GM23338 (cell line): ENCODE measurements at regions not wholly inside any gene's neighbourhood (a gene's known extent, or its start where the extent isn't known, plus 50 kb on each side); places are given as distances from the start of the nearest gene placed in this dataset.

ENCODE experiments used
- ATAC-seq: fragments of 200-7000 bp; cut with Tn5 transposase; 3 replicates; pipeline ENCODE4 v1.9.1; 2020
- DNase-seq: peaks from one replicate; pipeline ENCODE4 v3.0.0-alpha.2; 2015; ENCODE audit warnings: low spot score
- H2AFZ ChIP-seq: fragments of 200-600 bp; sonication (generic); 2 replicates; pipeline ENCODE4 v1.8.0; 2016; ENCODE audit warnings: antibody characterized with exemption, mild to moderate bottlenecking, moderate library complexity
- H3F3A ChIP-seq: fragments of 200-600 bp; sonication (generic); replicated peaks from 2 replicates; pipeline ENCODE4 v1.8.0; 2017; ENCODE audit warnings: antibody characterized with exemption, mixed run types, low read depth
- H3K27ac ChIP-seq: fragments of 200-600 bp; sonication (generic); 2 replicates; pipeline ENCODE4 v1.6.1; 2016; ENCODE audit warnings: low read depth
- H3K27me3 ChIP-seq: fragments of 200-600 bp; sonication (generic); 2 replicates; pipeline ENCODE4 v1.8.0; 2016; ENCODE audit warnings: mild to moderate bottlenecking, mixed run types, moderate library complexity; ENCODE audit not compliant: insufficient read depth
- H3K36me3 ChIP-seq: fragments of 200-600 bp; sonication (generic); 2 replicates; pipeline ENCODE4 v1.8.0; 2016; ENCODE audit warnings: mild to moderate bottlenecking; ENCODE audit not compliant: insufficient read depth
- H3K4me1 ChIP-seq: fragments of 200-600 bp; sonication (generic); 2 replicates; pipeline ENCODE4 v1.8.0; 2016; ENCODE audit warnings: mild to moderate bottlenecking, moderate library complexity; ENCODE audit not compliant: insufficient read depth
- H3K4me2 ChIP-seq: fragments of 200-600 bp; sonication (generic); 2 replicates; pipeline ENCODE4 v1.7.1; 2017; ENCODE audit warnings: mixed run types
- H3K4me3 ChIP-seq: fragments of 200-600 bp; sonication (generic); 2 replicates; pipeline ENCODE4 v1.6.1; 2016; ENCODE audit warnings: mixed run types
- H3K79me2 ChIP-seq: fragments of 200-600 bp; sonication (generic); replicated peaks from 2 replicates; pipeline ENCODE4 v1.8.0; 2017; ENCODE audit warnings: mild to moderate bottlenecking; ENCODE audit not compliant: insufficient read depth
- H3K9me2 ChIP-seq: fragments of 200-600 bp; sonication (generic); 2 replicates; pipeline ENCODE4 v1.8.0; 2017; ENCODE audit not compliant: insufficient read depth
- H4K20me1 ChIP-seq: fragments of 200-600 bp; sonication (generic); replicated peaks from 2 replicates; pipeline ENCODE4 v1.8.0; 2017; ENCODE audit warnings: mild to moderate bottlenecking; ENCODE audit not compliant: insufficient read depth
- H3K27ac Mint-ChIP-seq: 2 replicates; pipeline ENCODE4 v1.8.0; 2020; ENCODE audit warnings: inconsistent platforms, mild to moderate bottlenecking, moderate library complexity, mixed read lengths
- H3K27me3 Mint-ChIP-seq: 3 replicates; pipeline ENCODE4 v1.8.0; 2022; ENCODE audit warnings: low read depth, mild to moderate bottlenecking, moderate library complexity, mixed read lengths, inconsistent platforms; ENCODE audit not compliant: insufficient read depth, poor library complexity
- H3K36me3 Mint-ChIP-seq: 3 replicates; pipeline ENCODE4 v1.8.0; 2021; ENCODE audit warnings: low read depth, mild to moderate bottlenecking, inconsistent platforms, moderate library complexity, mixed read lengths
- H3K4me1 Mint-ChIP-seq: 3 replicates; pipeline ENCODE4 v1.8.0; 2020; ENCODE audit warnings: mild to moderate bottlenecking, inconsistent platforms, mixed read lengths
- H3K4me3 Mint-ChIP-seq: 3 replicates; pipeline ENCODE4 v1.8.0; 2021; ENCODE audit warnings: moderate library complexity, mild to moderate bottlenecking, inconsistent platforms, mixed read lengths
- H3K9me3 Mint-ChIP-seq: 3 replicates; pipeline ENCODE4 v1.8.0; 2020; ENCODE audit warnings: moderate library complexity, mild to moderate bottlenecking, inconsistent platforms, mixed read lengths
- CREB1 ChIP-seq: fragments of 250-450 bp; sonication (Bioruptor Pico); IDR thresholded peaks from 2 replicates; pipeline ENCODE4 v1.5.0; 2020; ENCODE audit warnings: low read depth, mild to moderate bottlenecking, moderate library complexity
- JUNB ChIP-seq: IDR thresholded peaks from one replicate; pipeline ENCODE4 v1.6.1; 2016; ENCODE audit warnings: antibody characterized with exemption; ENCODE audit not compliant: unreplicated experiment
- NANOG ChIP-seq: IDR thresholded peaks from 2 replicates; pipeline ENCODE4 v1.6.1; 2016; ENCODE audit warnings: antibody characterized with exemption, borderline replicate concordance
- POLR2AphosphoS5 ChIP-seq: IDR thresholded peaks from 2 replicates; pipeline ENCODE4 v1.6.1; 2016; ENCODE audit warnings: antibody characterized with exemption, low read depth
- REST ChIP-seq: IDR thresholded peaks from one replicate; pipeline ENCODE4 v1.6.1; 2018; ENCODE audit warnings: antibody characterized with exemption; ENCODE audit not compliant: unreplicated experiment
- ZNF331 ChIP-seq: fragments of 250-450 bp; sonication (Bioruptor Pico); IDR thresholded peaks from 2 replicates; pipeline ENCODE4 v1.5.0; 2020; ENCODE audit warnings: low read depth, mild to moderate bottlenecking, moderate library complexity
- TF ChIP-seq, protein P1 (sequence below), 2 experiments: fragments of 200-600 bp in 1 of 2; sonication (generic) in 1 of 2; conservative IDR thresholded peaks; 2 replicates each; pipeline versions ENCODE4 v1.5.1 to v1.6.1; 2016 to 2017; ENCODE audit warnings: antibody characterized with exemption in 2 of 2, low read depth in 2 of 2, mild to moderate bottlenecking in 2 of 2, moderate library complexity in 1 of 2
- TF ChIP-seq, protein P2 (sequence below): IDR thresholded peaks from 2 replicates; pipeline ENCODE4 v1.6.1; 2016; ENCODE audit warnings: antibody characterized with exemption

DNA sequence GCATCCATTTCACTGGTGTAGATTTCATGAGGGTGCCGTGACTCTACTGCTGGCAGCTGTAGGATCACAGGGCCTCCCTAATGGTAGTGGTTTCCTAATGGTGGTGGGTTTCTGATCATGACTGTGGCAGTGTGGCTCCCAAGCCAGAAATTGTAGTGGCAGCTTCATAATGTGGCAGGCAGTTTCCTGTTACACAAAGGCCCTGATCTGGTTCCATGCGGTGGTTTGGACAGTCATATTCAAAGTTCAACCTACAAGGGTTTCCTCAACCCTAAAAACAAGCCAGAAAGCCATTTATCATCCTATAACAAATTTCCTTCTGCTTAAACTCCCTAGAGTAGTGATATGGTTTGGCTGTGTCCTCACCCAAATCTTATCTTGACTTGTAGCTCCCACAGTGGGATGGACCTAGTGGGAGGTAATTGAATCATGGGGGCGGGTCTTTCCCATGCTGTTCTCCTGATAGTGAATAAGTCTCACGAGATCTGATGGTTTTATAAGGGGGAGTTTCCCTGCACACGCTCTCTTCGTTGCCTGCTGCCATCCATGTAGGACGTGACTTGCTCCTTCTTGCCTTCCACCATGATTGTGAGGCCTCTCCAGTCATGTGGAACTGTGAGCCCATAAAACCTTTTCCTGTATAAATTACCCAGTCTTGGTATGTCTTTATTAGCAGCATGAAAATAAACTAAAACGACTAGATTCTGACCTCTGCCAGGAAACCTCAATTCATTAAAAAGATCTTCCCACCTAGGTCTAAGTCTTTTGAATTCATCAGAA is 257.1 kb downstream of the EFCAB11 start (continued):
- TF ChIP-seq JUNB (no peak), NANOG (no peak), POLR2AphosphoS5 (no peak), ZNF331 (CRISPR knock-in tag) (no peak), REST (no peak)
- TF ChIP-seq, protein P1, sequence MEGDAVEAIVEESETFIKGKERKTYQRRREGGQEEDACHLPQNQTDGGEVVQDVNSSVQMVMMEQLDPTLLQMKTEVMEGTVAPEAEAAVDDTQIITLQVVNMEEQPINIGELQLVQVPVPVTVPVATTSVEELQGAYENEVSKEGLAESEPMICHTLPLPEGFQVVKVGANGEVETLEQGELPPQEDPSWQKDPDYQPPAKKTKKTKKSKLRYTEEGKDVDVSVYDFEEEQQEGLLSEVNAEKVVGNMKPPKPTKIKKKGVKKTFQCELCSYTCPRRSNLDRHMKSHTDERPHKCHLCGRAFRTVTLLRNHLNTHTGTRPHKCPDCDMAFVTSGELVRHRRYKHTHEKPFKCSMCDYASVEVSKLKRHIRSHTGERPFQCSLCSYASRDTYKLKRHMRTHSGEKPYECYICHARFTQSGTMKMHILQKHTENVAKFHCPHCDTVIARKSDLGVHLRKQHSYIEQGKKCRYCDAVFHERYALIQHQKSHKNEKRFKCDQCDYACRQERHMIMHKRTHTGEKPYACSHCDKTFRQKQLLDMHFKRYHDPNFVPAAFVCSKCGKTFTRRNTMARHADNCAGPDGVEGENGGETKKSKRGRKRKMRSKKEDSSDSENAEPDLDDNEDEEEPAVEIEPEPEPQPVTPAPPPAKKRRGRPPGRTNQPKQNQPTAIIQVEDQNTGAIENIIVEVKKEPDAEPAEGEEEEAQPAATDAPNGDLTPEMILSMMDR (conservative IDR thresholded peaks at IDR 0.05; ENCODE audit: low read depth in 2 of 2): no peak

DNA sequence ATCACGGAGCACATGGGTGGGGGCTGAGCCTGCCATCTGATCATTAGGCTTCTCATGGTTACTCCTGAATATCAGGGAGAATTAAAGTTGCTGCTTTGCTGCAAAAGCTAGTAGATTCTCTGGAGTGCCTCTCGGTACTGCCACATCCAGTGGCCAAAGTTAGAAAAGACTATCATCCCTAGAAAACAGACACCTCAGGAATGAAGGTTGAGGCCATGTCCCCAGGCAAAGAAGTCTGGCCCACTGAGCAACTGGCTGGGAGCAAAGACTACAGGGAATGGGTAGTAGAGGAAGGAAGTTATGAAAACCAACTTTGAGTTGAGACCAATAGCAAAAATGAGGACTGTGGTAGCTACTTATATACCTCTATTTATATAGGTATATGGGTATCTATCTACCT is 258.7 kb downstream of the EFCAB11 start:
- TF ChIP-seq, protein P2, sequence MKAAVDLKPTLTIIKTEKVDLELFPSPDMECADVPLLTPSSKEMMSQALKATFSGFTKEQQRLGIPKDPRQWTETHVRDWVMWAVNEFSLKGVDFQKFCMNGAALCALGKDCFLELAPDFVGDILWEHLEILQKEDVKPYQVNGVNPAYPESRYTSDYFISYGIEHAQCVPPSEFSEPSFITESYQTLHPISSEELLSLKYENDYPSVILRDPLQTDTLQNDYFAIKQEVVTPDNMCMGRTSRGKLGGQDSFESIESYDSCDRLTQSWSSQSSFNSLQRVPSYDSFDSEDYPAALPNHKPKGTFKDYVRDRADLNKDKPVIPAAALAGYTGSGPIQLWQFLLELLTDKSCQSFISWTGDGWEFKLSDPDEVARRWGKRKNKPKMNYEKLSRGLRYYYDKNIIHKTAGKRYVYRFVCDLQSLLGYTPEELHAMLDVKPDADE: no peak
- TF ChIP-seq NANOG (no peak), CREB1 (CRISPR knock-in tag) (no peak)
- peaks cover 8% of the 10 kb centered on the region for H3K4me1 Mint-ChIP-seq

More for the DNA sequence above, 258.7 kb downstream of the EFCAB11 start:
- H3K4me3 ChIP-seq: no peak overlapping the region
- H3K79me2 ChIP-seq: no peaks in the 10 kb centered on the region
- H3K36me3 ChIP-seq: no peaks in the 10 kb centered on the region
- 0 out of 3 replicates have a peak, but pooled peaks cover 2% of the 10 kb centered on the region for H3K36me3 Mint-ChIP-seq
- ATAC-seq: no peak
- H3K4me2 ChIP-seq: no peak overlapping the region
- H3K27me3 Mint-ChIP-seq: no peaks in the 10 kb centered on the region
- no peaks in the 10 kb centered on the region for H3K27me3 ChIP-seq
- 0 out of 2 replicates have a peak, but pooled peaks cover 3% of the 10 kb centered on the region for H3F3A ChIP-seq
- H3K27ac ChIP-seq: no peak overlapping the region
- no peak overlapping the region for H3K4me3 Mint-ChIP-seq
- H3K9me3 Mint-ChIP-seq: peaks cover 15% of the 10 kb centered on the region
- no peak overlapping the region for H3K27ac Mint-ChIP-seq
- no peaks in the 10 kb centered on the region for H4K20me1 ChIP-seq
- H3K9me2 ChIP-seq: 0 out of 2 replicates have a peak, but pooled peaks cover 10% of the 10 kb centered on the region
- no peak for DNase-seq
- peaks cover 9% of the 10 kb centered on the region for H3K4me1 ChIP-seq
- H2AFZ ChIP-seq: no peak overlapping the region
